Ishikawa (cell line): ENCODE measurements at regions not wholly inside any gene's neighbourhood (a gene's known extent, or its start where the extent isn't known, plus 50 kb on each side); places are given as distances from the start of the nearest gene placed in this dataset.

Experiments used
- CEBPB ChIP-seq: IDR thresholded peaks from 2 replicates; pipeline ENCODE4 v1.6.1; 2012
- CREB1 ChIP-seq: IDR thresholded peaks from 2 replicates; pipeline ENCODE4 v1.6.1; 2012; ENCODE audit warnings: low read depth
- EGR1 ChIP-seq: IDR thresholded peaks from 2 replicates; pipeline ENCODE4 v1.6.1; 2012
- EP300 ChIP-seq: IDR thresholded peaks from 2 replicates; pipeline ENCODE4 v1.6.1; 2012; ENCODE audit warnings: borderline replicate concordance
- FOXM1 ChIP-seq: IDR thresholded peaks from 2 replicates; pipeline ENCODE4 v1.6.1; 2012; ENCODE audit warnings: low read depth, borderline replicate concordance
- NFIC ChIP-seq: IDR thresholded peaks from 2 replicates; pipeline ENCODE4 v1.6.1; 2012
- RAD21 ChIP-seq: IDR thresholded peaks from 2 replicates; pipeline ENCODE4 v1.6.1; 2012; ENCODE audit warnings: low read depth
- TAF1 ChIP-seq: IDR thresholded peaks from 2 replicates; pipeline ENCODE4 v1.6.1; 2012; ENCODE audit warnings: low read depth, mild to moderate bottlenecking
- TCF12 ChIP-seq: IDR thresholded peaks from 2 replicates; pipeline ENCODE4 v1.6.1; 2012; ENCODE audit warnings: low read depth
- TEAD4 ChIP-seq: IDR thresholded peaks from 2 replicates; pipeline ENCODE4 v1.6.1; 2012
- YY1 ChIP-seq: IDR thresholded peaks from 2 replicates; pipeline ENCODE4 v1.6.1; 2012; ENCODE audit warnings: low read depth
- ZBTB7A ChIP-seq: IDR thresholded peaks from 2 replicates; pipeline ENCODE4 v1.6.1; 2012; ENCODE audit warnings: low read depth
- TF ChIP-seq, protein P1 (sequence below): IDR thresholded peaks from 2 replicates; pipeline ENCODE4 v1.6.1; 2012; ENCODE audit warnings: low read depth, mild to moderate bottlenecking
- TF ChIP-seq, protein P2 (sequence below): IDR thresholded peaks from 2 replicates; pipeline ENCODE4 v1.6.1; 2012
- TF ChIP-seq, protein P3 (sequence below): IDR thresholded peaks from 2 replicates; pipeline ENCODE4 v1.6.1; 2012

DNA sequence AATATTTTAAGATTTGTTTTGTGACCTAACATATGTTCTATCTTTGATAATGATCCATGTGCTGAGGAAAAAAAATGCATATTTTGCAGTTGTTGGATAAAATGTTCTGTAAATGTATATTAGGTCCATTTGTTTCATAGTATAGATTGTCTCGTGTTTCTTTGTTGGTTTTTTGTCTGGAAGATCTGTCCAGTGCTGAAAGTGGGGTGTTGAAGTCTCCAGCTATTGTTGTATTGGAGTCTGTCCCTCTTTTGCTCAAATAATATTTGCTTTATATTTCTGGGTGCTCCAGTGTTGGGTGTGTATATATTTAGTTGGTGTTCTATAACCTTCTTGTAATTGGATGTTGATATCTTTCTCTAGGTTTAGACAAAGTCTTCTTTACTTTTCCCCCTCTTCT is 53.2 kb upstream of the FRMPD3 start:
- TF ChIP-seq NFIC (no peak), YY1 (no peak)
- TF ChIP-seq, protein P1, sequence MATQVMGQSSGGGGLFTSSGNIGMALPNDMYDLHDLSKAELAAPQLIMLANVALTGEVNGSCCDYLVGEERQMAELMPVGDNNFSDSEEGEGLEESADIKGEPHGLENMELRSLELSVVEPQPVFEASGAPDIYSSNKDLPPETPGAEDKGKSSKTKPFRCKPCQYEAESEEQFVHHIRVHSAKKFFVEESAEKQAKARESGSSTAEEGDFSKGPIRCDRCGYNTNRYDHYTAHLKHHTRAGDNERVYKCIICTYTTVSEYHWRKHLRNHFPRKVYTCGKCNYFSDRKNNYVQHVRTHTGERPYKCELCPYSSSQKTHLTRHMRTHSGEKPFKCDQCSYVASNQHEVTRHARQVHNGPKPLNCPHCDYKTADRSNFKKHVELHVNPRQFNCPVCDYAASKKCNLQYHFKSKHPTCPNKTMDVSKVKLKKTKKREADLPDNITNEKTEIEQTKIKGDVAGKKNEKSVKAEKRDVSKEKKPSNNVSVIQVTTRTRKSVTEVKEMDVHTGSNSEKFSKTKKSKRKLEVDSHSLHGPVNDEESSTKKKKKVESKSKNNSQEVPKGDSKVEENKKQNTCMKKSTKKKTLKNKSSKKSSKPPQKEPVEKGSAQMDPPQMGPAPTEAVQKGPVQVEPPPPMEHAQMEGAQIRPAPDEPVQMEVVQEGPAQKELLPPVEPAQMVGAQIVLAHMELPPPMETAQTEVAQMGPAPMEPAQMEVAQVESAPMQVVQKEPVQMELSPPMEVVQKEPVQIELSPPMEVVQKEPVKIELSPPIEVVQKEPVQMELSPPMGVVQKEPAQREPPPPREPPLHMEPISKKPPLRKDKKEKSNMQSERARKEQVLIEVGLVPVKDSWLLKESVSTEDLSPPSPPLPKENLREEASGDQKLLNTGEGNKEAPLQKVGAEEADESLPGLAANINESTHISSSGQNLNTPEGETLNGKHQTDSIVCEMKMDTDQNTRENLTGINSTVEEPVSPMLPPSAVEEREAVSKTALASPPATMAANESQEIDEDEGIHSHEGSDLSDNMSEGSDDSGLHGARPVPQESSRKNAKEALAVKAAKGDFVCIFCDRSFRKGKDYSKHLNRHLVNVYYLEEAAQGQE: peak; percentile 74

DNA sequence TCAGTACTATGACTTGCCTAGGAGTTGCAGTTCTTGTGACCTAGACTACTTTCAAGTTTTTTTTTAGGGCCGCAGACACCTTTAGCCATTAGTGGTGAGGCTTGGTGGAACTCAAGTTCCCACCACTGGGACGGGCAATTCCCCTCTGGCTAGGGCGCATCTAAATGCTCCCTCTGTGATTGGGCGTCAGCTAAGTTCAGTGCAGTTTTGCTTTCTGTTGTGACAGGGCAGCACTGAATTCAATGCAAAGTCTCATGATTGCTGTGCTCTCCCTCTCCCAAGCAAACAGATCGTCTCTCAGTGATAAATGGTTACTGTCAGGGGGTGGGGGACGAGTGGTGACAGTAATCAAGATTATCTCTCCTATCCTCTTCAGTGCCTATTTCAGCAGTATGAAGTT is 52.7 kb upstream of the FRMPD3 start:
- TF ChIP-seq EP300: no peak
- TF ChIP-seq TEAD4: no peak
- TF ChIP-seq YY1: no peak
- TF ChIP-seq TAF1: no peak
- TF ChIP-seq, protein P2, sequence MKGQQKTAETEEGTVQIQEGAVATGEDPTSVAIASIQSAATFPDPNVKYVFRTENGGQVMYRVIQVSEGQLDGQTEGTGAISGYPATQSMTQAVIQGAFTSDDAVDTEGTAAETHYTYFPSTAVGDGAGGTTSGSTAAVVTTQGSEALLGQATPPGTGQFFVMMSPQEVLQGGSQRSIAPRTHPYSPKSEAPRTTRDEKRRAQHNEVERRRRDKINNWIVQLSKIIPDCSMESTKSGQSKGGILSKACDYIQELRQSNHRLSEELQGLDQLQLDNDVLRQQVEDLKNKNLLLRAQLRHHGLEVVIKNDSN: no peak
- TF ChIP-seq TCF12: no peak
- TF ChIP-seq RAD21: no peak
- TF ChIP-seq NFIC: no peak
- TF ChIP-seq, protein P1: no peak
- no peak for TF ChIP-seq FOXM1
- no peak for TF ChIP-seq CEBPB
- TF ChIP-seq ZBTB7A: no peak
- TF ChIP-seq, protein P3, sequence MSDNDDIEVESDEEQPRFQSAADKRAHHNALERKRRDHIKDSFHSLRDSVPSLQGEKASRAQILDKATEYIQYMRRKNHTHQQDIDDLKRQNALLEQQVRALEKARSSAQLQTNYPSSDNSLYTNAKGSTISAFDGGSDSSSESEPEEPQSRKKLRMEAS: no peak
- no peak for TF ChIP-seq EGR1
- no peak for TF ChIP-seq CREB1

DNA sequence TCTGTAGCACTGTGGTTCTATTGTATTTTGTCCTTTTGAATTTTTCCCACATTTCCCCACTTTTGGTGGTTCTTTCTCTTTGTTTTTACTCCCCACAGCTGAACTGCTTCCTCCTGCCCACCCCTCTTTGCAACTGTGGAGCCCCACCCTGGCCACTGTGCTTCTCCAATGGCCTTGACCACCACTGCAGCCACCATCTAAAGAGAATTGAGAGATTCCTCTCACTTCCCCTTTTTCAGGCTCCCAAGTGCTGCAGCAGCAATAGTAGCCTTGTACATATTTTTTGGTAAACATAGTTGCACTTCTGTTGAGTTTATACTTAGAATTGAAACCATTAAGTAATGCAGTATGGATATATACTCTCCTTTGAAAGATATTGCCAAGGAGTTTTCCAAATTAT is 51.3 kb upstream of the FRMPD3 start:
- TF ChIP-seq TEAD4 (no peak), YY1 (no peak), FOXM1 (no peak), TCF12 (no peak), CREB1 (no peak), NFIC (no peak)
- TF ChIP-seq, protein P1: no peak
